ENCODE measurements at regions not wholly inside any gene's neighbourhood (a gene's known extent, or its start where the extent isn't known, plus 50 kb on each side); places are given as distances from the start of the nearest gene placed in this dataset.

GRCh38 chr6:40340957-40341356, 246.2 kb downstream of the LRFN2 start:
- TF ChIP-seq EZH2 (IDR thresholded peaks at IDR 0.05) (no peak), POLR2AphosphoS5 (IDR thresholded peaks at IDR 0.05; ENCODE audit: borderline replicate concordance, low read depth, low read length) (no peak)

Data from SK-N-MC (cell line).